HepG2 (cell line): ENCODE measurements at regions not wholly inside any gene's neighbourhood (a gene's known extent, or its start where the extent isn't known, plus 50 kb on each side); places are given as distances from the start of the nearest gene placed in this dataset.

Experiments
- ATAC-seq: fragments of 200-7000 bp; cut with Tn5 transposase; 3 replicates; pipeline ENCODE4 v1.9.1; 2020; ENCODE audit warnings: mild to moderate bottlenecking, moderate library complexity
- BruUV-seq: library from RNA; stranded (reverse); fragments of 400-500 nt; replicated peaks from 2 replicates; lab custom pipeline; 2021; lab: Mats Ljungman, UMichigan
- CTCF ChIA-PET: fragments of 300-600 bp; formaldehyde crosslinking; extraction: SDS; loops from one replicate; lab custom pipeline; 2021; ENCODE audit warnings: low total read pairs, inconsistent platforms, low intra/inter-chr PET ratio; lab: Yijun Ruan, JAX
- POLR2A ChIA-PET: fragments of 350-600 bp; sonication (Branson Sonifier 250); formaldehyde crosslinking; loops from one replicate; lab custom pipeline; 2020; ENCODE audit warnings: antibody characterized with exemption, inconsistent platforms; lab: Yijun Ruan, JAX
- DNase-seq: peaks from one replicate; pipeline ENCODE4 v3.0.0-alpha.2; 2015; ENCODE audit warnings: low spot score
- FAIRE-seq: peaks from 3 replicates; lab custom pipeline; 2011; peaks lifted over from hg19 to GRCh38; lab: Jason Lieb, UNC
- H2AFZ ChIP-seq: one replicate; pipeline ENCODE4 v1.6.1; 2011; ENCODE audit warnings: low read length, inconsistent platforms
- H3K27ac ChIP-seq: fragments of 300-600 bp; 3 replicates; pipeline ENCODE4 v1.8.0; 2011; ENCODE audit warnings: mixed run types, mild to moderate bottlenecking, mixed read lengths, low read length, inconsistent platforms; ENCODE audit not compliant: insufficient read depth; ENCODE audit errors: extremely low read length
- H3K27me3 ChIP-seq, 2 experiments: fragments of 200-600 bp in 1 of 2; 2 replicates in 1 of 2; 3 replicates in 1 of 2; pipeline versions ENCODE4 v1.6.0 to v1.8.0; 2011; ENCODE audit warnings: low read length in 2 of 2, mild to moderate bottlenecking in 2 of 2, moderate library complexity in 2 of 2, inconsistent platforms in 1 of 2; ENCODE audit not compliant: insufficient read depth in 2 of 2, control insufficient read depth in 1 of 2
- H3K36me3 ChIP-seq, 2 experiments: fragments of 200-600 bp in 1 of 2; replicated peaks in 1 of 2; 2 replicates in 1 of 2; 3 replicates in 1 of 2; pipeline versions ENCODE4 v1.5.1 to v1.8.0; 2011; ENCODE audit warnings: low read length in 2 of 2, inconsistent platforms in 1 of 2; ENCODE audit not compliant: insufficient read depth in 2 of 2, control insufficient read depth in 1 of 2
- H3K4me1 ChIP-seq: 2 replicates; pipeline ENCODE4 v1.5.1; 2012; ENCODE audit warnings: low read length, inconsistent platforms; ENCODE audit not compliant: insufficient read depth
- H3K4me2 ChIP-seq: 2 replicates; pipeline ENCODE4 v1.6.0; 2011; ENCODE audit warnings: low read depth, low read length, inconsistent platforms
- H3K4me3 ChIP-seq, 3 experiments: fragments of 200-600 bp in 1 of 3; sonication (generic), shearing (Covaris generic) in 1 of 3; replicated peaks in 1 of 3; 2 replicates each; pipeline ENCODE4 v1.5.1; 2011 to 2016; ENCODE audit warnings: low read length in 3 of 3, inconsistent platforms in 2 of 3, low read depth in 2 of 3, mild to moderate bottlenecking in 2 of 3, control low read depth in 1 of 3, mixed read lengths in 1 of 3; ENCODE audit not compliant: insufficient read depth in 1 of 3
- H3K79me2 ChIP-seq: one replicate; pipeline ENCODE4 v1.6.1; 2011; ENCODE audit warnings: low read length, inconsistent platforms; ENCODE audit not compliant: insufficient read depth
- H3K9ac ChIP-seq: 2 replicates; pipeline ENCODE4 v1.6.0; 2011; ENCODE audit warnings: mild to moderate bottlenecking, low read depth, low read length, inconsistent platforms; ENCODE audit not compliant: insufficient read depth
- H3K9me3 ChIP-seq: 2 replicates; pipeline ENCODE4 v1.5.1; 2012; ENCODE audit warnings: mild to moderate bottlenecking, low read length
- H4K20me1 ChIP-seq: 2 replicates; pipeline ENCODE4 v1.6.0; 2011; ENCODE audit warnings: inconsistent platforms, mild to moderate bottlenecking, low read length, moderate library complexity; ENCODE audit not compliant: insufficient read depth
- CC2D1A ChIP-seq: sonication (generic); formaldehyde crosslinking; IDR thresholded peaks from 2 replicates; pipeline ENCODE4 v1.8.1; 2023; ENCODE audit warnings: mild to moderate bottlenecking, missing genetic modification reagents
- KDM5B ChIP-seq: sonication (generic); formaldehyde crosslinking; IDR thresholded peaks from 2 replicates; pipeline ENCODE4 v1.4.0; 2020; ENCODE audit warnings: missing genetic modification reagents, mild to moderate bottlenecking, borderline replicate concordance
- NR2F2 ChIP-seq: IDR thresholded peaks from 2 replicates; pipeline ENCODE4 v1.6.1; 2012; ENCODE audit warnings: low read depth, inconsistent platforms, borderline replicate concordance
- TEAD3 ChIP-seq: optimal IDR thresholded peaks from 2 replicates; pipeline ENCODE3; 2016; ENCODE audit warnings: borderline replicate concordance
- ZBTB42 ChIP-seq: sonication (generic); formaldehyde crosslinking; IDR thresholded peaks from 2 replicates; pipeline ENCODE4 v1.5.0; 2020; ENCODE audit warnings: mild to moderate bottlenecking, missing genetic modification reagents
- ZNF546 ChIP-seq: sonication (generic); formaldehyde crosslinking; conservative IDR thresholded peaks from 2 replicates; pipeline ENCODE4 v1.8.1; 2023; ENCODE audit warnings: mild to moderate bottlenecking, missing genetic modification reagents
- ZNF605 ChIP-seq: sonication (generic); formaldehyde crosslinking; IDR thresholded peaks from 2 replicates; pipeline ENCODE4 v1.8.0; 2022; ENCODE audit warnings: mild to moderate bottlenecking, missing genetic modification reagents
- WGBS: methylation state at CpG from one replicate; pipeline ENCODE4 v1.1.6; 2017; ENCODE audit warnings: low lambda C conversion rate; 5-methylcytosine and 5-hydroxymethylcytosine counted together
- in situ Hi-C: cut with HindIII; loops from 2 replicates; pipeline ENCODE4 v1.10.0; 2017; ENCODE audit warnings: low pct_unique_long_range_greater_than_20kb; ENCODE audit not compliant: extremely low pct_ligation_motif_present
- intact Hi-C: fragments of 100-400 bp; cut with micrococcal nuclease; formaldehyde crosslinking; loops from one replicate; pipeline ENCODE4 v1.10.0; 2022; ENCODE audit not compliant: unreplicated experiment
- TF ChIP-seq, protein P1 (sequence below): sonication (generic); formaldehyde crosslinking; IDR thresholded peaks from 2 replicates; pipeline ENCODE4 v1.4.0; 2020; ENCODE audit warnings: missing genetic modification reagents, borderline replicate concordance
- TF ChIP-seq, protein P2 (sequence below): sonication (generic); formaldehyde crosslinking; IDR thresholded peaks from 2 replicates; pipeline ENCODE4 v1.4.0; 2020; ENCODE audit warnings: mild to moderate bottlenecking, missing genetic modification reagents
- TF ChIP-seq, protein P3 (sequence below): sonication (generic); formaldehyde crosslinking; IDR thresholded peaks from 2 replicates; pipeline ENCODE4 v1.5.0; 2020; ENCODE audit warnings: mild to moderate bottlenecking, missing genetic modification reagents
- TF ChIP-seq, protein P4 (sequence below): sonication (generic); formaldehyde crosslinking; IDR thresholded peaks from 2 replicates; pipeline ENCODE4 v1.8.0; 2022; ENCODE audit warnings: mild to moderate bottlenecking, missing genetic modification reagents
- TF ChIP-seq, protein P5 (sequence below): IDR thresholded peaks from 2 replicates; pipeline ENCODE4 v1.6.1; 2016; ENCODE audit warnings: missing genetic modification reagents, missing compliant biosample characterization

DNA sequence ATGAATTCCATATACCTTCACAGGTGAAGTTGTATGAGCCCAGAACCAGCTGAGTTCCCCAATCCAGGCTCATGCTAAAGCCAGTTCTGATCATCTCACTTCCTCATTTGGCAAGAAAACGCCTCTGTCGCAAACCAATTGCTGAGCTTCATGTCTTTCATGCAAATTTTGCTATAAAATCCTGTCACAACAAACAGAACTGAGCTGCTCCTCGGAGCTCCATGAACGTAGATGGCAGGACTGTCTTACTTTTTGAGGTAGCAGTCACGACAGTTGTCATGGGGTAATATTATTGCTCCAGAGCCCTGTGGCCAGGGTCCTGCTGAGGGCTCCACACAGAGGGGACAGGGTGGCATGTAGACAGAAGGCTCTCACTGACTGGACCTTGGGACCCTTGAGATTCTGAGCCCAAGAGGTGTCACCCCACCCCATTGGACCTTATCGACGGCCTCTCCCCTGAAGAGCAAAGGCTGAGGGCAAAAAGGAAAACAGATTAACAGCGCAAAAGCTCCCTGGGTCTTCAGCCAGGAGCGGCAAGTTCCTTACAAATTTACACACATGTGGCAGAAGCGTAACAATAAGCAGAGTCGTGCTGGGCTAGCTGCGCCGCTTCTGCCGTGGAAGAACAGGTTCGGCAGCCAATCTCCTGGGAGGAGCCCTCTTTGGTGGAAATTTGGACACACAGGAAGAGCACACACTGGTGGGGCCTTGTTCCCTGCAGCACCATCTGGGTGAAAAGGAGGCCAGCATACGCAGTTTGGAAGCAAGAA, 249.2 kb downstream of the OPA1 start:
- in situ Hi-C loops (no loop called here), intact Hi-C loops (no loop called here)
- H3K36me3 ChIP-seq, result no peaks in the 10 kb centered on the region
- H3K9me3 ChIP-seq, result no peaks in the 10 kb centered on the region
- WGBS, result 89% methylated on average over 16 of the region's 16 CpGs
- ATAC-seq (no peak), FAIRE-seq (no peak), DNase-seq (no peak)
- H3K27ac ChIP-seq, result no peak overlapping the region
- no TSS peak for BruUV-seq
- no peak overlapping the region for H2AFZ ChIP-seq
- POLR2A ChIA-PET, result no interaction called here
- H3K9ac ChIP-seq, result no peak overlapping the region
- H3K4me1 ChIP-seq, result peaks cover 43% of the 10 kb centered on the region
- H3K79me2 ChIP-seq, result no peaks in the 10 kb centered on the region
- no peaks in the 10 kb centered on the region for H3K27me3 ChIP-seq
- H3K4me3 ChIP-seq, result no peak overlapping the region
- H4K20me1 ChIP-seq, result no peaks in the 10 kb centered on the region
- CTCF ChIA-PET, result no interaction called here
- no peak overlapping the region for H3K4me2 ChIP-seq
- no peak for TF ChIP-seq KDM5B (CRISPR knock-in tag)
- TF ChIP-seq, protein P1, sequence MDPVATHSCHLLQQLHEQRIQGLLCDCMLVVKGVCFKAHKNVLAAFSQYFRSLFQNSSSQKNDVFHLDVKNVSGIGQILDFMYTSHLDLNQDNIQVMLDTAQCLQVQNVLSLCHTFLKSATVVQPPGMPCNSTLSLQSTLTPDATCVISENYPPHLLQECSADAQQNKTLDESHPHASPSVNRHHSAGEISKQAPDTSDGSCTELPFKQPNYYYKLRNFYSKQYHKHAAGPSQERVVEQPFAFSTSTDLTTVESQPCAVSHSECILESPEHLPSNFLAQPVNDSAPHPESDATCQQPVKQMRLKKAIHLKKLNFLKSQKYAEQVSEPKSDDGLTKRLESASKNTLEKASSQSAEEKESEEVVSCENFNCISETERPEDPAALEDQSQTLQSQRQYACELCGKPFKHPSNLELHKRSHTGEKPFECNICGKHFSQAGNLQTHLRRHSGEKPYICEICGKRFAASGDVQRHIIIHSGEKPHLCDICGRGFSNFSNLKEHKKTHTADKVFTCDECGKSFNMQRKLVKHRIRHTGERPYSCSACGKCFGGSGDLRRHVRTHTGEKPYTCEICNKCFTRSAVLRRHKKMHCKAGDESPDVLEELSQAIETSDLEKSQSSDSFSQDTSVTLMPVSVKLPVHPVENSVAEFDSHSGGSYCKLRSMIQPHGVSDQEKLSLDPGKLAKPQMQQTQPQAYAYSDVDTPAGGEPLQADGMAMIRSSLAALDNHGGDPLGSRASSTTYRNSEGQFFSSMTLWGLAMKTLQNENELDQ (CRISPR knock-in tag), result no peak
- TF ChIP-seq, protein P2, sequence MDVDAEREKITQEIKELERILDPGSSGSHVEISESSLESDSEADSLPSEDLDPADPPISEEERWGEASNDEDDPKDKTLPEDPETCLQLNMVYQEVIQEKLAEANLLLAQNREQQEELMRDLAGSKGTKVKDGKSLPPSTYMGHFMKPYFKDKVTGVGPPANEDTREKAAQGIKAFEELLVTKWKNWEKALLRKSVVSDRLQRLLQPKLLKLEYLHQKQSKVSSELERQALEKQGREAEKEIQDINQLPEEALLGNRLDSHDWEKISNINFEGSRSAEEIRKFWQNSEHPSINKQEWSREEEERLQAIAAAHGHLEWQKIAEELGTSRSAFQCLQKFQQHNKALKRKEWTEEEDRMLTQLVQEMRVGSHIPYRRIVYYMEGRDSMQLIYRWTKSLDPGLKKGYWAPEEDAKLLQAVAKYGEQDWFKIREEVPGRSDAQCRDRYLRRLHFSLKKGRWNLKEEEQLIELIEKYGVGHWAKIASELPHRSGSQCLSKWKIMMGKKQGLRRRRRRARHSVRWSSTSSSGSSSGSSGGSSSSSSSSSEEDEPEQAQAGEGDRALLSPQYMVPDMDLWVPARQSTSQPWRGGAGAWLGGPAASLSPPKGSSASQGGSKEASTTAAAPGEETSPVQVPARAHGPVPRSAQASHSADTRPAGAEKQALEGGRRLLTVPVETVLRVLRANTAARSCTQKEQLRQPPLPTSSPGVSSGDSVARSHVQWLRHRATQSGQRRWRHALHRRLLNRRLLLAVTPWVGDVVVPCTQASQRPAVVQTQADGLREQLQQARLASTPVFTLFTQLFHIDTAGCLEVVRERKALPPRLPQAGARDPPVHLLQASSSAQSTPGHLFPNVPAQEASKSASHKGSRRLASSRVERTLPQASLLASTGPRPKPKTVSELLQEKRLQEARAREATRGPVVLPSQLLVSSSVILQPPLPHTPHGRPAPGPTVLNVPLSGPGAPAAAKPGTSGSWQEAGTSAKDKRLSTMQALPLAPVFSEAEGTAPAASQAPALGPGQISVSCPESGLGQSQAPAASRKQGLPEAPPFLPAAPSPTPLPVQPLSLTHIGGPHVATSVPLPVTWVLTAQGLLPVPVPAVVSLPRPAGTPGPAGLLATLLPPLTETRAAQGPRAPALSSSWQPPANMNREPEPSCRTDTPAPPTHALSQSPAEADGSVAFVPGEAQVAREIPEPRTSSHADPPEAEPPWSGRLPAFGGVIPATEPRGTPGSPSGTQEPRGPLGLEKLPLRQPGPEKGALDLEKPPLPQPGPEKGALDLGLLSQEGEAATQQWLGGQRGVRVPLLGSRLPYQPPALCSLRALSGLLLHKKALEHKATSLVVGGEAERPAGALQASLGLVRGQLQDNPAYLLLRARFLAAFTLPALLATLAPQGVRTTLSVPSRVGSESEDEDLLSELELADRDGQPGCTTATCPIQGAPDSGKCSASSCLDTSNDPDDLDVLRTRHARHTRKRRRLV (CRISPR knock-in tag), result no peak
- TF ChIP-seq, protein P3, sequence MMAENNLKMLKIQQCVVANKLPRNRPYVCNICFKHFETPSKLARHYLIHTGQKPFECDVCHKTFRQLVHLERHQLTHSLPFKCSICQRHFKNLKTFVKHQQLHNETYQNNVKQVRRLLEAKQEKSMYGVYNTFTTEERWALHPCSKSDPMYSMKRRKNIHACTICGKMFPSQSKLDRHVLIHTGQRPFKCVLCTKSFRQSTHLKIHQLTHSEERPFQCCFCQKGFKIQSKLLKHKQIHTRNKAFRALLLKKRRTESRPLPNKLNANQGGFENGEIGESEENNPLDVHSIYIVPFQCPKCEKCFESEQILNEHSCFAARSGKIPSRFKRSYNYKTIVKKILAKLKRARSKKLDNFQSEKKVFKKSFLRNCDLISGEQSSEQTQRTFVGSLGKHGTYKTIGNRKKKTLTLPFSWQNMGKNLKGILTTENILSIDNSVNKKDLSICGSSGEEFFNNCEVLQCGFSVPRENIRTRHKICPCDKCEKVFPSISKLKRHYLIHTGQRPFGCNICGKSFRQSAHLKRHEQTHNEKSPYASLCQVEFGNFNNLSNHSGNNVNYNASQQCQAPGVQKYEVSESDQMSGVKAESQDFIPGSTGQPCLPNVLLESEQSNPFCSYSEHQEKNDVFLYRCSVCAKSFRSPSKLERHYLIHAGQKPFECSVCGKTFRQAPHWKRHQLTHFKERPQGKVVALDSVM (CRISPR knock-in tag), result no peak
- TF ChIP-seq NR2F2, result no peak
- no peak for TF ChIP-seq ZNF546 (CRISPR knock-in tag)
- no peak for TF ChIP-seq CC2D1A (CRISPR knock-in tag)
- no peak for TF ChIP-seq ZBTB42 (CRISPR knock-in tag)
- TF ChIP-seq, protein P4, sequence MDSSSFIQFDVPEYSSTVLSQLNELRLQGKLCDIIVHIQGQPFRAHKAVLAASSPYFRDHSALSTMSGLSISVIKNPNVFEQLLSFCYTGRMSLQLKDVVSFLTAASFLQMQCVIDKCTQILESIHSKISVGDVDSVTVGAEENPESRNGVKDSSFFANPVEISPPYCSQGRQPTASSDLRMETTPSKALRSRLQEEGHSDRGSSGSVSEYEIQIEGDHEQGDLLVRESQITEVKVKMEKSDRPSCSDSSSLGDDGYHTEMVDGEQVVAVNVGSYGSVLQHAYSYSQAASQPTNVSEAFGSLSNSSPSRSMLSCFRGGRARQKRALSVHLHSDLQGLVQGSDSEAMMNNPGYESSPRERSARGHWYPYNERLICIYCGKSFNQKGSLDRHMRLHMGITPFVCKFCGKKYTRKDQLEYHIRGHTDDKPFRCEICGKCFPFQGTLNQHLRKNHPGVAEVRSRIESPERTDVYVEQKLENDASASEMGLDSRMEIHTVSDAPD (CRISPR knock-in tag), result no peak
- no peak for TF ChIP-seq ZNF605 (CRISPR knock-in tag)
- TF ChIP-seq, protein P5, sequence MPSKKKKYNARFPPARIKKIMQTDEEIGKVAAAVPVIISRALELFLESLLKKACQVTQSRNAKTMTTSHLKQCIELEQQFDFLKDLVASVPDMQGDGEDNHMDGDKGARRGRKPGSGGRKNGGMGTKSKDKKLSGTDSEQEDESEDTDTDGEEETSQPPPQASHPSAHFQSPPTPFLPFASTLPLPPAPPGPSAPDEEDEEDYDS (CRISPR knock-in tag), result no peak
- no peak for TF ChIP-seq TEAD3 (CRISPR knock-in tag)
